ENCODE measurements at regions not wholly inside any gene's neighbourhood (a gene's known extent, or its start where the extent isn't known, plus 50 kb on each side); places are given as distances from the start of the nearest gene placed in this dataset.

- Histone ChIP-seq H3K27ac (ENCODE audit: low read depth, low read length) (no peak overlapping the region), H3K4me2 (ENCODE audit: insufficient read depth, low read length) (no peak overlapping the region), H3K4me1 (ENCODE audit: insufficient read depth, low read length) (peaks cover 39% of the 10 kb centered on the region), H3K9me3 (ENCODE audit: low read depth, low read length) (no peaks in the 10 kb centered on the region), H3K36me3 (ENCODE audit: insufficient read depth, low read length) (no peaks in the 10 kb centered on the region), H2AFZ (ENCODE audit: low read length) (no peak overlapping the region), H4K20me1 (ENCODE audit: insufficient read depth, low read length) (no peaks in the 10 kb centered on the region), H3K79me2 (ENCODE audit: insufficient read depth, low read length) (no peaks in the 10 kb centered on the region), H3K27me3 (ENCODE audit: insufficient read depth, low read length) (no peaks in the 10 kb centered on the region), H3K4me3 (ENCODE audit: insufficient read depth, low read length) (no peak overlapping the region)
- no peak for DNase-seq (ENCODE audit: insufficient read length, low spot score, missing footprints)
- TF ChIP-seq CTCF (IDR thresholded peaks at IDR 0.05; ENCODE audit: extremely low read depth, low read depth, low read length): no peak
Measured at GRCh38 chr6:140068801-140069200, 694.4 kb upstream of the CITED2 start.

DNA sequence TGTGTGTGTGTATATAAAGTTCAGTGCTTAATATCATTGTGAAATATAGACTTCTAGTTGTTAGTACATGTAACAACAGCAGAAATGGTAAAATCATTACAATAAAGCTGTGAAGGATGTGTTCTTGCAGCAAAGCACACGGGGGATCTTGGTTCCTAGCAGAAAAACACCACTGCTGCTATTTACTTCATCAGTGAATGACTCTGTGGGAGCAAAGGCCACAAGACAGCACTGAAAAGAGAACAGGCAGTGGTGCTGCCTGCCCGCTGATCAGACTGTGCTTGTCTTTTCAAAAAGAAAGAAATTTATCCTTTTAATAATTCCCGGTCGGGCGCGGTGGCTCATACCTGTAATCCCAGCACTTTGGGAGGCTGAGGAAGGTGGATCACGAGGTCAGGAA lies 689.9 kb upstream of the CITED2 start:
- Histone ChIP-seq H3K4me2 (ENCODE audit: insufficient read depth, low read length) (no peak overlapping the region), H3K27ac (ENCODE audit: low read depth, low read length) (no peak overlapping the region), H3K36me3 (ENCODE audit: insufficient read depth, low read length) (no peaks in the 10 kb centered on the region), H3K27me3 (ENCODE audit: insufficient read depth, low read length) (no peaks in the 10 kb centered on the region), H3K79me2 (ENCODE audit: insufficient read depth, low read length) (no peaks in the 10 kb centered on the region), H3K4me3 (ENCODE audit: insufficient read depth, low read length) (no peak overlapping the region), H2AFZ (ENCODE audit: low read length) (no peak overlapping the region), H3K9me3 (ENCODE audit: low read depth, low read length) (no peaks in the 10 kb centered on the region), H4K20me1 (ENCODE audit: insufficient read depth, low read length) (no peaks in the 10 kb centered on the region), H3K4me1 (ENCODE audit: insufficient read depth, low read length) (peaks cover 31% of the 10 kb centered on the region)
- no peak for TF ChIP-seq CTCF (IDR thresholded peaks at IDR 0.05; ENCODE audit: extremely low read depth, low read depth, low read length)
- DNase-seq (ENCODE audit: insufficient read length, low spot score, missing footprints): no peak

DNA sequence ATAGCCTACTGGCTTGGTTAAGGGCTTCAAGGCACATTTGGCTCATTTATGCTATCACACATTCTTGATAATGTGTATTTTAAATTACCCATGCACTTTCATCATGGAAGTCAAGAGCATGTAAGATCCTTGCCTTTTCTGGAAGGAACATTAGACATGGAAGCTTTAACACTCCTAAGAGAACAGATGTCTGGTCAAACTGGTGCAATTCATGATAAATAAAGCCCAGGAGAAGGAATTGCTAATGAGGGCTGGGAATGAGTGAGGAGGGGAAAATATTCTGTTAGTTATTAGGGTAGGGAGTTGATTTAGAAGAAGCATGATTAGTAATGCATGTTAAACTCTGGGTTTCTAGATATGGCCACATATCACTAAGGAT lies 688.6 kb upstream of the CITED2 start:
- no peaks in the 10 kb centered on the region for H3K27me3 ChIP-seq (ENCODE audit: insufficient read depth, low read length)
- no peak for TF ChIP-seq CTCF (IDR thresholded peaks at IDR 0.05; ENCODE audit: extremely low read depth, low read depth, low read length)
- H3K36me3 ChIP-seq (ENCODE audit: insufficient read depth, low read length): no peaks in the 10 kb centered on the region
- DNase-seq (ENCODE audit: insufficient read length, low spot score, missing footprints): no peak
- no peak overlapping the region for H3K4me3 ChIP-seq (ENCODE audit: insufficient read depth, low read length)
- peak overlapping the region; percentile 7 for H2AFZ ChIP-seq (ENCODE audit: low read length)
- H3K9me3 ChIP-seq (ENCODE audit: low read depth, low read length): no peaks in the 10 kb centered on the region
- H3K4me2 ChIP-seq (ENCODE audit: insufficient read depth, low read length): peak overlapping the region; percentile 21
- peaks cover 26% of the 10 kb centered on the region for H3K4me1 ChIP-seq (ENCODE audit: insufficient read depth, low read length)
- H3K79me2 ChIP-seq (ENCODE audit: insufficient read depth, low read length): no peaks in the 10 kb centered on the region
- peak overlapping the region; percentile 92 for H3K27ac ChIP-seq (ENCODE audit: low read depth, low read length)
- H4K20me1 ChIP-seq (ENCODE audit: insufficient read depth, low read length): no peaks in the 10 kb centered on the region

DNA sequence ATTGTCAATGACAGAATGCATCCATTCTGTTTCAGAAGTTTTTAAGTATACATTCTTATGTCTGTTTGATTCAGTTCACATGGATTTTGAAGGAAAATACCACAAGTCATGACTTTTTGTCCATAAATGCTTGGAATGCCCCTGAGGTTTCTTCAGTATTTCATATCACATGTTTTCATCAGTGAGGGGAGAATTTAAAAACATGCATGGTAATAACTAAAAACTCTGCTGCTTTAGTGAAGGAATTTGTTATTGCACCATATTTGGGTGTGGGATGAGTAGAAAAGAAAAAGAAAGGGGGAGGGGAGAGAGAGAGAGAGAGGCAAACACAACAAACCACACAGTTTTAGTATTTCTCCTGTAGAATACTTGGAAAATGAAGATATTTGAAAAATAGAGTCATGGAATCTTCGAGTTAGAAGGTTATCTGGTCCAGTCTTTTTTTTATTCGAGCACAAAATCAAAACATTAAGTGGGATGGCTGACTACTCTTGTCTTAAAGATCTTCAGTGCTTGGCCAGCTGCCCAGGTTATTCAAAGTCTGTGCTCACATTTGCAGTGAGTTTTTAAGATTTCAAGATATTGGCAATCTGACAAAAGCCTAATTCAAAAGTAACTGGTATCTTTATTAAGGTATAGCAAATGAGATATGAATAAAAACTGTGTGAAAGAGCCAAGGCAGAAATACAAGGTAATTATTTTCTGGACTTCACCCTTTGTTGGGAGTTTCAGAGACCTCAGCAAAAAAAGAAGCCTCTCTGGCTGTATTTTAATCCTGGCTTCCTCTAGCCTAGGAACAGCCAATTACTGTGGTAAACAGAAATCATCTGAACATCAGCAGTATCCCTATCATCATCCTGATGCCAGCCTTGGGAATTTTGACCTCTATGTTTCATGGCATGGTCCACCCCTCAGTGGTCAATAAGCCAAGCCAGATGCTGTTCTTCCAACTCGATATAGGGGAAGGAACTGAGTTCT lies 687.9 kb upstream of the CITED2 start:
- H3K79me2 ChIP-seq (ENCODE audit: insufficient read depth, low read length): no peaks in the 10 kb centered on the region
- H3K4me3 ChIP-seq (ENCODE audit: insufficient read depth, low read length): no peak overlapping the region
- no peaks in the 10 kb centered on the region for H3K27me3 ChIP-seq (ENCODE audit: insufficient read depth, low read length)
- peak overlapping the region; percentile 92 for H3K27ac ChIP-seq (ENCODE audit: low read depth, low read length)
- no peaks in the 10 kb centered on the region for H4K20me1 ChIP-seq (ENCODE audit: insufficient read depth, low read length)
- no peak for TF ChIP-seq CTCF (IDR thresholded peaks at IDR 0.05; ENCODE audit: extremely low read depth, low read depth, low read length)
- no peaks in the 10 kb centered on the region for H3K9me3 ChIP-seq (ENCODE audit: low read depth, low read length)
- peaks cover 26% of the 10 kb centered on the region for H3K4me1 ChIP-seq (ENCODE audit: insufficient read depth, low read length)
- peak overlapping the region; percentile 7 for H2AFZ ChIP-seq (ENCODE audit: low read length)
- no peaks in the 10 kb centered on the region for H3K36me3 ChIP-seq (ENCODE audit: insufficient read depth, low read length)
- H3K4me2 ChIP-seq (ENCODE audit: insufficient read depth, low read length): peak overlapping the region; percentile 28
- peak; percentile 76 for DNase-seq (ENCODE audit: insufficient read length, low spot score, missing footprints)
